Panc1 (cell line): ENCODE measurements at regions not wholly inside any gene's neighbourhood (a gene's known extent, or its start where the extent isn't known, plus 50 kb on each side); places are given as distances from the start of the nearest gene placed in this dataset.

Experiments
- ATAC-seq: fragments of 200-7000 bp; cut with Tn5 transposase; 2 replicates; pipeline ENCODE4 v1.9.1; 2020; ENCODE audit warnings: mild to moderate bottlenecking, moderate library complexity
- BruUV-seq: library from RNA; stranded (reverse); fragments of 400-500 nt; replicated peaks from 2 replicates; lab custom pipeline; 2021; lab: Mats Ljungman, UMichigan
- CTCF ChIA-PET: fragments of 300-600 bp; sonication (Branson Sonifier 250); formaldehyde crosslinking; loops from one replicate; lab custom pipeline; 2022; ENCODE audit warnings: antibody characterized with exemption; lab: Charles Lee
- POLR2A ChIA-PET: fragments of 300-600 bp; sonication (Branson Sonifier 250); formaldehyde crosslinking; loops from one replicate; lab custom pipeline; 2022; ENCODE audit warnings: antibody characterized with exemption; lab: Charles Lee
- DNase-seq: peaks from one replicate; pipeline ENCODE4 v3.0.0-alpha.2; 2010; ENCODE audit warnings: low read depth, low spot score
- H3K27ac ChIP-seq: 2 replicates; pipeline ENCODE4 v1.5.1; 2011; ENCODE audit warnings: mild to moderate bottlenecking, low read length, inconsistent platforms
- H3K27me3 ChIP-seq: fragments of 200-500 bp; sonication (Bioruptor generic); 2 replicates; pipeline ENCODE4 v1.6.0; 2014; ENCODE audit warnings: low read length, inconsistent platforms; ENCODE audit not compliant: control insufficient read depth, insufficient read depth
- H3K36me3 ChIP-seq: fragments of 200-500 bp; sonication (Bioruptor generic); 2 replicates; pipeline ENCODE4 v1.5.1; 2014; ENCODE audit warnings: inconsistent platforms, mild to moderate bottlenecking, low read length, moderate library complexity; ENCODE audit not compliant: control insufficient read depth, insufficient read depth
- H3K4me1 ChIP-seq: 2 replicates; pipeline ENCODE4 v1.5.1; 2011; ENCODE audit warnings: inconsistent platforms, mild to moderate bottlenecking, low read length, moderate library complexity; ENCODE audit not compliant: control insufficient read depth, insufficient read depth
- H3K4me3 ChIP-seq, 2 experiments: 2 replicates each; pipeline ENCODE4 v1.5.1; 2011 to 2012; ENCODE audit warnings: low read depth in 2 of 2, low read length in 2 of 2, mild to moderate bottlenecking in 2 of 2, inconsistent platforms in 1 of 2, moderate library complexity in 1 of 2
- H3K9me3 ChIP-seq: fragments of 200-500 bp; sonication (Bioruptor generic); 2 replicates; pipeline ENCODE4 v1.5.1; 2014; ENCODE audit warnings: low read depth, mild to moderate bottlenecking, inconsistent platforms, low read length, moderate library complexity; ENCODE audit not compliant: control insufficient read depth, insufficient read depth
- CTCF ChIP-seq: fragments of 450-650 bp; IDR thresholded peaks from 2 replicates; pipeline ENCODE4 v1.5.1; 2017; ENCODE audit warnings: mild to moderate bottlenecking
- POLR2AphosphoS5 ChIP-seq: IDR thresholded peaks from 2 replicates; pipeline ENCODE4 v1.6.1; 2012; ENCODE audit warnings: mild to moderate bottlenecking, low read depth, low read length, moderate library complexity
- REST ChIP-seq, 2 experiments: IDR thresholded peaks; 2 replicates each; pipeline ENCODE4 v1.6.1; 2011 to 2012; ENCODE audit warnings: low read depth in 2 of 2, control low read depth in 1 of 2, low read length in 1 of 2, mild to moderate bottlenecking in 1 of 2, moderate library complexity in 1 of 2; ENCODE audit not compliant: insufficient read depth in 1 of 2
- SIN3A ChIP-seq: IDR thresholded peaks from 2 replicates; pipeline ENCODE4 v1.6.1; 2012; ENCODE audit warnings: low read depth, mild to moderate bottlenecking, low read length, moderate library complexity, borderline replicate concordance; ENCODE audit not compliant: insufficient read depth
- TCF7L2 ChIP-seq: IDR thresholded peaks from 2 replicates; pipeline ENCODE4 v1.6.1; 2011; ENCODE audit warnings: mild to moderate bottlenecking, low read depth, low read length, inconsistent platforms
- in situ Hi-C: cut with HindIII; loops from 2 replicates; pipeline ENCODE4 v1.10.0; 2016; ENCODE audit warnings: low sequenced_read_pairs, low pct_unique_long_range_greater_than_20kb
- intact Hi-C: fragments of 100-400 bp; cut with micrococcal nuclease; formaldehyde crosslinking; loops from one replicate; pipeline ENCODE4 v1.10.0; 2022; ENCODE audit not compliant: unreplicated experiment

- BruUV-seq = no TSS peak
- ATAC-seq (peak; percentile 29; the same call in 1 of the 2 replicates), DNase-seq (no peak)
- Histone ChIP-seq H3K27me3 (no peaks in the 10 kb centered on the region), H3K4me1 (peaks cover 71% of the 10 kb centered on the region), H3K27ac (peak overlapping the region; percentile 100), H3K9me3 (no peaks in the 10 kb centered on the region), H3K36me3 (no peaks in the 10 kb centered on the region), H3K4me3 (peak overlapping the region; percentile 32 to 48)
- TF ChIP-seq REST (IDR thresholded peaks at IDR 0.05; ENCODE audit: insufficient read depth in 1 of 2, low read depth in 2 of 2, low read length in 1 of 2) (no peak), TCF7L2 (peak; percentile 78; the same call in 1 of the 2 replicates), POLR2AphosphoS5 (no peak), SIN3A (no peak), CTCF (no peak)
- intact Hi-C loops = no loop called here
- ChIA-PET CTCF (no interaction called here), POLR2A (interaction anchor here (0.5 to 3.3 kb wide), 8 partner anchors 8 to 1195 kb away, joined by 3 to 26 read pairs (median 4); no protein-coding TSS in a partner anchor)
- in situ Hi-C loops = no loop called here
Measured at GRCh38 chr15:92818651-92819277, 81.4 kb upstream of the CHD2 start.

- TSS peak; percentile 99 for BruUV-seq
- ChIA-PET POLR2A (interaction anchor here (0.6 to 3.3 kb wide), 8 partner anchors 9 to 1194 kb away, joined by 3 to 26 read pairs (median 4); no protein-coding TSS in a partner anchor), CTCF (interaction anchor here (0.6 kb wide), 1 partner anchor 22 kb away, joined by 15 read pairs; no protein-coding TSS in a partner anchor)
- Histone ChIP-seq H3K9me3 (no peaks in the 10 kb centered on the region), H3K4me3 (peak overlapping the region; percentile 32 to 48), H3K36me3 (no peaks in the 10 kb centered on the region), H3K4me1 (peaks cover 68% of the 10 kb centered on the region), H3K27me3 (no peaks in the 10 kb centered on the region), H3K27ac (peak overlapping the region; percentile 100)
- in situ Hi-C loops (no loop called here), intact Hi-C loops (no loop called here)
- ATAC-seq (peak; percentile 30), DNase-seq (no peak)
- TF ChIP-seq POLR2AphosphoS5 = 0 out of 2 replicates have a peak, but pooled peaks have one; percentile 19
- TF ChIP-seq REST (IDR thresholded peaks at IDR 0.05; ENCODE audit: insufficient read depth in 1 of 2, low read depth in 2 of 2, low read length in 1 of 2) = no peak
- TF ChIP-seq CTCF = no peak
- TF ChIP-seq TCF7L2 = peak; percentile 45; the same call in 1 of the 2 replicates
- 0 out of 2 replicates have a peak, but pooled peaks have one; percentile 34 for TF ChIP-seq SIN3A
Measured at GRCh38 chr15:92819278-92820235, 80.6 kb upstream of the CHD2 start.
